GM12864 (cell line): ENCODE measurements at regions not wholly inside any gene's neighbourhood (a gene's known extent, or its start where the extent isn't known, plus 50 kb on each side); places are given as distances from the start of the nearest gene placed in this dataset.

Experiments
- DNase-seq: peaks from one replicate; pipeline ENCODE4 v3.0.0-alpha.2; 2011; ENCODE audit warnings: low read depth
- H3K4me3 ChIP-seq: 2 replicates; pipeline ENCODE4 v1.5.1; 2011; ENCODE audit warnings: mild to moderate bottlenecking, low read depth, low read length, control low read depth
- CTCF ChIP-seq: IDR thresholded peaks from 2 replicates; pipeline ENCODE4 v1.5.1; 2011; ENCODE audit warnings: low read depth, mild to moderate bottlenecking, moderate library complexity, low read length, control low read depth, inconsistent platforms; ENCODE audit errors: missing control alignments

- TF ChIP-seq CTCF: no peak
- DNase-seq: no peak
- H3K4me3 ChIP-seq: no peak overlapping the region
Measured at GRCh38 chr18:38587571-38587970, 1022.0 kb upstream of the CELF4 start.

DNA sequence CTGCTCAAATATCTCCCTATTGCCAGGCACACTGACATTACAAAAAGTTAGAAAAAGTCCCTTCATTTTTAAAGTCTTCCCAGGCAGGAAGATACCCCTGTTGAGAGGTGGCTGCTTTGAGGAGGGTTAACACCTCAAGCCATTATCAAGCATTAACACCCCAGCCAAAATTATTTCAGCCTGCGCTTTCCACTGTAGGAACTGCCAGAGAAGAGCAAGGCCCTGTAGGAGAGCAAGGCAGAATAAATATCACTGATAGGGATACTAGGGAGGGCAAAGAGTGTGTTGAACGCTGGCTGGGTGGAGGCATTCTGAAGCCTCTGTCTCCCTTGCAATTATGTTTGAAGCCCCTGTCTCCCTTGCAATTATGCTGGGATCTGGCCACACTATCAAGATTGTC lies 1020.7 kb upstream of the CELF4 start:
- TF ChIP-seq CTCF: no peak
- no peak for DNase-seq
- H3K4me3 ChIP-seq: no peak overlapping the region

DNA sequence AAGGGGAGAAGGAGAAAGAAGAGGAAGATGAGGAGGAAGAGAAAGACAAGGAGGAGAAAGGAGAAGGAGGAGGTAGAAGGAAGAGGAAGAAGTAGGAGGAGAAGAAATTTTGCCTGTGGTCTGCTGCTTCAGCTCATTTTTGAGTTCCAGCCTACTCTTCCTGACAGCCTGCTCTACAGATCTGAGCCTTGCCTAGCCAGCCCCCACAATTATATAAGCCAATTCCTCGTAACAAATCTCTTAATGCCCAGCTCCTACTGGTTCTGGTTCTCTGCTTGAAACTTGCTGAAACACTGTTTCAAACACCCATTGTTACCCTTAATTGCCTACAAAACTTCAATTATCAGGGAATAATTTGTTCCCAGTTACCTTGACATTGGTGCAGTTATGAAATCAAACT lies 1014.2 kb upstream of the CELF4 start:
- TF ChIP-seq CTCF: no peak
- no peak overlapping the region for H3K4me3 ChIP-seq
- DNase-seq: no peak

DNA sequence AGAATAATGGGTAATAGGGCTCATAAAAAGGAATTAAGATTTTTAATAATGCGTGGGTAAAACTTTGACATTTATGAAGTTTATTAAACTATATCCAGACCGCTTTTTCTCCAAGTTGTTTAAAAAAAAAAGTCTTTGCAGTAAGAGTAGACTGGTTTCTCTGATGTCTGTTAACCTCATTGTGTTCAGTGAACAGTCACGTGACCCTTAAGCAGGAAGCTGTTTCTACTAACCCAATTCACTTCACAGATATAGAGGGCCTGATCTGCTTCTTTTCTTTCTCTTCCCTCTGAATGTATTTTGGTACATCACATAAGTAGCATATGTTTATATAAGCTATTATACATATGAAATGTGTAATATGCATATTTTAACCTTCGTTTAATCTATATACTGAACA lies 1011.3 kb upstream of the CELF4 start:
- H3K4me3 ChIP-seq: no peak overlapping the region
- DNase-seq: no peak
- TF ChIP-seq CTCF: no peak

DNA sequence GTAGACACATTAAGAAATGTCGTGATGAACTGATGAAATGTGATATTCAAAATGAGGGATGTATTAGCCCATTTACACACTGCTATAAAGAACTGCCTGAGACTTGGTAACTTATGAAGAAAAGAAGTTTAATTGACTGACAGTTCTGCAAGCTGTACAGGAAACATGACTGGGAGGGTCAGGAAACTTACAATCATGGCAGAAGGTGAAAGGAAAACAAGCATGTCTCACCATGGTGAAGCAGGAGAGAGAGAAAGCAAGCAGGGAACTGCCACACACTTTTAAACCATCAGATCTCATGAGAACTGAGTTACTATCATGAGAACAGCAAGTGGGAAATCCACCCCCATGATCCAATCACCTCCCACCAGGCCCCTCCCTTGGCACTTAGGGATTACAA lies 1010.8 kb upstream of the CELF4 start:
- TF ChIP-seq CTCF: no peak
- DNase-seq: no peak
- no peak overlapping the region for H3K4me3 ChIP-seq

DNA sequence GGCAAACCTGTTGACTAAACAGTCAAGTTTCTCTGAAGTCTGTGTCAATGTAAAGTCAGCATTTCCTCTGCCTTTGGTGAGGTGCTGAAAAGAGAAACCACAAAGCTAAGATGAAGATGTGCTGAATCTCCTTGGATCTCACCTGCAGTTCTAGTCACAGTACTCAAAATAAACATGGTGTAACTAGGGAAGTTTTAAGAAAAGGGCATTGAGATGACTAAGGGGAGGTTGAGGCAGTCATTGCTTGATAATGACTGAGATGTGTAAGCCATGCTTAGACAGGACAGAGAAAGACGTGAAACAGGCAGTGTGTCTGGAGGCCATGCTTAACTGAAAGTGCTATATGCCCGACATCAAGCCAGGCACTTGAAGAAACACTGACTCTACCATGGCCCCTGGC lies 1010.0 kb upstream of the CELF4 start:
- no peak for TF ChIP-seq CTCF
- no peak for DNase-seq
- H3K4me3 ChIP-seq: no peak overlapping the region

- H3K4me3 ChIP-seq: no peak overlapping the region
- no peak for TF ChIP-seq CTCF
- no peak for DNase-seq
Measured at GRCh38 chr18:38575023-38575422, 1009.4 kb upstream of the CELF4 start.
